HL-60 (cell line): ENCODE measurements at regions not wholly inside any gene's neighbourhood (a gene's known extent, or its start where the extent isn't known, plus 50 kb on each side); places are given as distances from the start of the nearest gene placed in this dataset.

Experiments
- DNase-seq, 2 experiments: peaks; one replicate each; pipeline ENCODE4 v3.0.0-alpha.2; 2010 to 2020; ENCODE audit warnings: low read depth in 1 of 2, low spot score in 1 of 2
- H3K27ac ChIP-seq: fragments of 250-450 bp; sonication (Bioruptor Pico); replicated peaks from 2 replicates; pipeline ENCODE4 v1.5.1; 2020; ENCODE audit warnings: mild to moderate bottlenecking, moderate library complexity
- H3K27me3 ChIP-seq: fragments of 250-450 bp; sonication (Bioruptor Pico); 2 replicates; pipeline ENCODE4 v1.5.1; 2021; ENCODE audit warnings: mild to moderate bottlenecking, moderate library complexity; ENCODE audit not compliant: insufficient read depth, poor library complexity, severe bottlenecking
- H3K4me3 ChIP-seq: replicated peaks from 2 replicates; pipeline ENCODE4 v1.5.1; 2011; ENCODE audit warnings: mild to moderate bottlenecking, control low read depth, low read length; ENCODE audit not compliant: insufficient read depth
- CTCF ChIP-seq: IDR thresholded peaks from one replicate; pipeline ENCODE4 v1.5.1; 2011; ENCODE audit warnings: low read length, control low read depth, inconsistent platforms; ENCODE audit not compliant: insufficient read depth
- GABPA ChIP-seq: IDR thresholded peaks from 2 replicates; pipeline ENCODE4 v1.6.1; 2012; ENCODE audit warnings: low read depth
- POLR2AphosphoS5 ChIP-seq: IDR thresholded peaks from 2 replicates; pipeline ENCODE4 v1.6.1; 2012; ENCODE audit warnings: low read depth
- REST ChIP-seq: IDR thresholded peaks from 2 replicates; pipeline ENCODE4 v1.6.1; 2012; ENCODE audit warnings: low read depth; ENCODE audit not compliant: insufficient replicate concordance
- SPI1 ChIP-seq: IDR thresholded peaks from 2 replicates; pipeline ENCODE4 v1.6.1; 2012; ENCODE audit warnings: low read depth, mild to moderate bottlenecking, borderline replicate concordance

GRCh38 chr13:61944329-61944929 lies 528.8 kb upstream of the PCDH20 start:
- TF ChIP-seq GABPA: no peak
- TF ChIP-seq POLR2AphosphoS5: no peak
- no peak for TF ChIP-seq REST
- TF ChIP-seq CTCF: no peak
- TF ChIP-seq SPI1: no peak
- H3K27ac ChIP-seq: no peak overlapping the region
- no peaks in the 10 kb centered on the region for H3K27me3 ChIP-seq
- DNase-seq: no peak
- H3K4me3 ChIP-seq: no peak overlapping the region

- H3K27ac ChIP-seq: no peak overlapping the region
- H3K4me3 ChIP-seq: no peak overlapping the region
- no peaks in the 10 kb centered on the region for H3K27me3 ChIP-seq
- no peak for DNase-seq
- TF ChIP-seq CTCF (no peak), SPI1 (no peak), POLR2AphosphoS5 (no peak), GABPA (no peak), REST (no peak)
These were observed 520.1 kb upstream of the PCDH20 start for GRCh38 chr13:61935710-61936109.

- no peak for DNase-seq
These were observed 512.0 kb upstream of the PCDH20 start for GRCh38 chr13:61927648-61928047.

More at GRCh38 chr13:61927648-61928047, 512.0 kb upstream of the PCDH20 start:
- TF ChIP-seq GABPA (no peak), CTCF (no peak), SPI1 (no peak), REST (no peak), POLR2AphosphoS5 (no peak)
- H3K27ac ChIP-seq: no peak overlapping the region
- no peak overlapping the region for H3K4me3 ChIP-seq
- H3K27me3 ChIP-seq: no peaks in the 10 kb centered on the region
